WTC11 (cell line): ENCODE measurements at regions not wholly inside any gene's neighbourhood (a gene's known extent, or its start where the extent isn't known, plus 50 kb on each side); places are given as distances from the start of the nearest gene placed in this dataset.

Source experiments
- ATAC-seq: fragments of 200-7000 bp; cut with Tn5 transposase; 2 replicates; pipeline ENCODE4 v1.10.0; 2021; ENCODE audit warnings: mild to moderate bottlenecking, moderate library complexity
- CTCF ChIA-PET: fragments of 300-600 bp; sonication (Branson Sonifier 250); formaldehyde crosslinking; loops from one replicate; lab custom pipeline; 2021; ENCODE audit warnings: antibody characterized with exemption; lab: Charles Lee
- POLR2A ChIA-PET: fragments of 350-600 bp; sonication (Branson Sonifier 250); formaldehyde crosslinking; loops from one replicate; lab custom pipeline; 2021; ENCODE audit warnings: antibody characterized with exemption; lab: Charles Lee
- DNase-seq: peaks from one replicate; pipeline ENCODE4 v3.0.0; 2021; ENCODE audit warnings: low spot score
- H3K27ac Mint-ChIP-seq: 2 replicates; pipeline ENCODE4 v1.8.0; 2021; ENCODE audit warnings: mixed read lengths
- H3K27me3 Mint-ChIP-seq: 2 replicates; pipeline ENCODE4 v1.8.0; 2021; ENCODE audit warnings: low read depth, mild to moderate bottlenecking, moderate library complexity, mixed read lengths
- H3K36me3 Mint-ChIP-seq: 2 replicates; pipeline ENCODE4 v1.8.0; 2021; ENCODE audit warnings: mixed read lengths
- H3K4me1 Mint-ChIP-seq: 2 replicates; pipeline ENCODE4 v1.8.0; 2022; ENCODE audit warnings: mixed read lengths
- H3K4me3 Mint-ChIP-seq: 2 replicates; pipeline ENCODE4 v1.8.0; 2021; ENCODE audit warnings: mild to moderate bottlenecking, moderate library complexity, mixed read lengths
- H3K9me3 Mint-ChIP-seq: 2 replicates; pipeline ENCODE4 v1.8.0; 2021; ENCODE audit warnings: mixed read lengths
- AFF4 ChIP-seq: sonication (generic); formaldehyde crosslinking; IDR thresholded peaks from 2 replicates; pipeline ENCODE4 v1.8.1; 2023; ENCODE audit warnings: mild to moderate bottlenecking, missing genetic modification reagents, borderline replicate concordance
- CREB1 ChIP-seq: sonication (generic); formaldehyde crosslinking; IDR thresholded peaks from 2 replicates; pipeline ENCODE4 v1.8.0; 2023; ENCODE audit warnings: mild to moderate bottlenecking, missing genetic modification reagents
- EMX1 ChIP-seq: fragments of 250-450 bp; sonication (Bioruptor Pico); IDR thresholded peaks from 2 replicates; pipeline ENCODE4 v1.8.0; 2021; ENCODE audit warnings: mild to moderate bottlenecking
- IRF2 ChIP-seq: sonication (generic); formaldehyde crosslinking; IDR thresholded peaks from 2 replicates; pipeline ENCODE4 v1.8.0; 2022; ENCODE audit warnings: low read depth, missing genetic modification reagents, borderline replicate concordance
- JUN ChIP-seq: sonication (generic); formaldehyde crosslinking; IDR thresholded peaks from 2 replicates; pipeline ENCODE4 v1.8.0; 2023; ENCODE audit warnings: mild to moderate bottlenecking, missing genetic modification reagents
- MXD4 ChIP-seq: fragments of 250-450 bp; sonication (Bioruptor Pico); IDR thresholded peaks from 2 replicates; pipeline ENCODE4 v1.8.0; 2021; ENCODE audit warnings: mild to moderate bottlenecking, moderate library complexity, borderline replicate concordance
- NFATC4 ChIP-seq: fragments of 250-450 bp; sonication (Bioruptor Pico); IDR thresholded peaks from 2 replicates; pipeline ENCODE4 v1.9.0; 2021; ENCODE audit warnings: mild to moderate bottlenecking
- NFE2L1 ChIP-seq: sonication (generic); formaldehyde crosslinking; IDR thresholded peaks from 2 replicates; pipeline ENCODE4 v1.8.1; 2023; ENCODE audit warnings: missing genetic modification reagents
- NR2C2 ChIP-seq: sonication (generic); formaldehyde crosslinking; IDR thresholded peaks from 2 replicates; pipeline ENCODE4 v1.8.0; 2022; ENCODE audit warnings: mild to moderate bottlenecking, missing genetic modification reagents
- NR3C1 ChIP-seq: sonication (generic); formaldehyde crosslinking; conservative IDR thresholded peaks from 2 replicates; pipeline ENCODE4 v1.8.1; 2023; ENCODE audit warnings: low read depth, mild to moderate bottlenecking, missing genetic modification reagents
- PREB ChIP-seq: sonication (generic); formaldehyde crosslinking; IDR thresholded peaks from 2 replicates; pipeline ENCODE4 v1.8.1; 2022; ENCODE audit warnings: mild to moderate bottlenecking, missing genetic modification reagents, moderate library complexity, borderline replicate concordance
- RELA ChIP-seq: sonication (generic); formaldehyde crosslinking; IDR thresholded peaks from 2 replicates; pipeline ENCODE4 v1.8.1; 2022; ENCODE audit warnings: missing genetic modification reagents, mild to moderate bottlenecking, borderline replicate concordance
- SOX15 ChIP-seq: fragments of 250-450 bp; sonication (Bioruptor Pico); IDR thresholded peaks from 2 replicates; pipeline ENCODE4 v1.9.0; 2021; ENCODE audit warnings: mild to moderate bottlenecking
- STAT6 ChIP-seq: sonication (generic); formaldehyde crosslinking; conservative IDR thresholded peaks from 2 replicates; pipeline ENCODE4 v1.8.1; 2023; ENCODE audit warnings: mild to moderate bottlenecking, low read depth, missing genetic modification reagents, moderate library complexity
- ZNF263 ChIP-seq: sonication (generic); formaldehyde crosslinking; IDR thresholded peaks from 2 replicates; pipeline ENCODE4 v1.8.1; 2022; ENCODE audit warnings: low read depth, mild to moderate bottlenecking, moderate library complexity, missing genetic modification reagents
- ZNF416 ChIP-seq: fragments of 250-450 bp; sonication (Bioruptor Pico); IDR thresholded peaks from 2 replicates; pipeline ENCODE4 v1.9.0; 2021; ENCODE audit warnings: mild to moderate bottlenecking, inconsistent platforms
- ZNF671 ChIP-seq: fragments of 250-450 bp; sonication (Bioruptor Pico); IDR thresholded peaks from 2 replicates; pipeline ENCODE4 v1.8.0; 2021; ENCODE audit warnings: mild to moderate bottlenecking
- ZSCAN18 ChIP-seq: fragments of 250-450 bp; sonication (Bioruptor Pico); IDR thresholded peaks from 2 replicates; pipeline ENCODE4 v2.1.2; 2022; ENCODE audit warnings: mild to moderate bottlenecking, moderate library complexity

- no peak for TF ChIP-seq AFF4 (CRISPR knock-in tag)
- no peak for TF ChIP-seq SOX15
- TF ChIP-seq ZNF263 (CRISPR knock-in tag): no peak
- TF ChIP-seq NFATC4 (CRISPR knock-in tag): no peak
- TF ChIP-seq STAT6 (CRISPR knock-in tag): no peak
- TF ChIP-seq ZNF416 (CRISPR knock-in tag): no peak
- TF ChIP-seq JUN (CRISPR knock-in tag): no peak
- TF ChIP-seq IRF2 (CRISPR knock-in tag): no peak
- TF ChIP-seq MXD4 (CRISPR knock-in tag): no peak
Observed at GRCh38 chr5:87844866-87845265, 423.8 kb downstream of the TMEM161B start (continued).

- H3K27ac Mint-ChIP-seq: no peak overlapping the region
Observed at GRCh38 chr5:87844449-87844848, 424.2 kb downstream of the TMEM161B start.

More at GRCh38 chr5:87844449-87844848, 424.2 kb downstream of the TMEM161B start:
- no peak for ATAC-seq
- DNase-seq: no peak
- Mint-ChIP-seq H3K36me3 (peaks cover 17% of the 10 kb centered on the region), H3K4me3 (no peak overlapping the region), H3K27me3 (peaks cover 11% of the 10 kb centered on the region), H3K9me3 (peaks cover 26% of the 10 kb centered on the region), H3K4me1 (peaks cover 3% of the 10 kb centered on the region)
- ChIA-PET POLR2A (no interaction called here), CTCF (interaction anchor here (1.1 kb wide), 1 partner anchor 63 kb away, joined by 3 read pairs; no protein-coding TSS in a partner anchor)
- TF ChIP-seq NFE2L1 (no peak), EMX1 (CRISPR knock-in tag) (no peak), PREB (CRISPR knock-in tag) (no peak), ZNF671 (CRISPR knock-in tag) (no peak), CREB1 (CRISPR knock-in tag) (no peak), ZNF263 (CRISPR knock-in tag) (no peak), NR3C1 (CRISPR knock-in tag) (no peak), ZSCAN18 (CRISPR knock-in tag) (no peak), NR2C2 (no peak), STAT6 (CRISPR knock-in tag) (no peak), RELA (no peak)
